SKM-1 treated with dmso at 0.1 percent for 144 hours (cell line): ENCODE measurements at regions not wholly inside any gene's neighbourhood (a gene's known extent, or its start where the extent isn't known, plus 50 kb on each side); places are given as distances from the start of the nearest gene placed in this dataset.
A peak's percentile ranks its signal among the peaks of the same experiment; 100 is the strongest.

Source experiments
- DNase-seq: peaks from one replicate; lab custom pipeline; 2025; ENCODE audit not compliant: unreplicated experiment; lab: John Stamatoyannopoulos, UW

DNA sequence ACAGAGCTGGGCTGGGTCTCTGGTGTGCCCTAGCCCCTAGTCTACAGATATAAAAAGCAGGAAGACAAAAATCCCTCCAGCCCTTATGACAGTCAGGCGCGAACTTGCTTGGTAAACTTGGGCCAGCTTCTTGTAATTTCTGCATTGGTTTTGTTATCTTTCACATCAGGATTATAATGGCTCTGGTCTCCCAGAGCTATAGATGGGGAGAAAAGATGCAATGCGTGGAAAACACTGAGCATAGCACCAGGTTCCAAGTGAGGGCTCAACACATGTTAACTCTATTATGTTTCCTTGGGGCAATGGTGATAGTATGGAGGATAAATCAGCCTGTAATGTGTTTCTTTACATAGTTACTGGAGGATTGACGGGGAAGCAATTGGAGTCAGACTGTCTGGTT, 246.8 kb upstream of the KCNG1 start:
- no peak for DNase-seq

DNA sequence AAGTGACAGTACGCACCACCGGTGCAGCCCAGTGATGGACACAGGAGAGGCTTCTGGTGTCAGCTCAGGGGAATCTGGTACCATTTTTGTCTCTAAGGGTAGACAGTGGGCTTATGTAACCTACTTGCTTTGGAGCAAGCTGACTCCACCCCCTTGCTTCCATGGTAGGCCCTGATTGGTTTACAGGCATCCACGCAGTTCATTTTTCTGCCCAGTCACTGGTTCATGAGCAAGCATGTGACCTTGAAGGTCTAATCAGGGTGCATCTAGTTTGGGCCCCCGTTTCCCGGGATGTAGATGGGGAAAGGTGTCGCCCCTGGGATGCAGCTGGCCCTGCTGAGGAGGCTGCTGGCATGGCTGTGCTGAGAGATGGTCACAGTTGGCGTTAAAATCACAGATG, 244.8 kb upstream of the KCNG1 start:
- DNase-seq = no peak

- no peak for DNase-seq
Measured at GRCh38 chr20:51266353-51266752, 243.4 kb upstream of the KCNG1 start.

- no peak for DNase-seq
Measured at GRCh38 chr20:51265361-51265760, 242.5 kb upstream of the KCNG1 start.

DNA sequence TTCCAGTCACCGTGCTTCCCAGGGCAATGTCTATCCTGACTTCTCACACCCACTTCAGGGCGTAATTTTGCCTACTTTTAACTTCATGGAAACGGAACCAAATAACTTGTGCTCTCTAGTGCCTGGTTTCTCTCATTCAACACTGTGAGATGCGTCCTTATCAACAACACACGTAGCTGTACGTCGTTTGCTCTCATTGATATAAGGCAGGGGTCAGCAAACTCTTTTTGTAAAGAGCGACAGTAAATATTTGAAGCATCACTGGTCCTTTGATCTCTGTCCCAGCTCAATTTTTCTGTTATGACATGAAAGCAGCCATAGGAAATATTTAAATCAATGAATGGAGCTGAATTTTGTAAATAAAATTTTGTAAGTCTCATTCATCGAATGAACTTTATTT, 239.3 kb upstream of the KCNG1 start:
- DNase-seq = no peak

- DNase-seq = no peak
Measured at GRCh38 chr20:51259455-51259854, 236.5 kb upstream of the KCNG1 start.

GRCh38 chr20:51258582-51259165, 235.8 kb upstream of the KCNG1 start:
- no peak for DNase-seq

DNA sequence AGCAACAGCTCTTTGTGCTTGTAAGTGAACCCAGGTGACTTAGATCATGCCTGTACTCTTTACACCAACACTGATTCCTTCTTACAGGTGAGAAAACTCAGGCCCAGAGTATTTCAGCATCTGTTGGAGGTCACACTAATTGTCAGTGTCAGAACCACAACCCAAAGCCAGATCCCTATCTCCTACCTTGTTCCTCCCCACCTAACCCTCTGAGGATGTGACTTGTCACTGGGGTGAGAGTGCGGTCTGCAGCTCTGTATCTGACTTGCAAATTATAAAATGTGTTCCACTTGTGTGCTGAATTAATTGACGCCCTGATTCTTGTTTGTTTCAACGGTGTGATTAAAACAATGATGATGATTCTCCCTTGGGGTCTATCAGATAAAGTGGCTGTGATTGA, 232.5 kb upstream of the KCNG1 start:
- no peak for DNase-seq

DNA sequence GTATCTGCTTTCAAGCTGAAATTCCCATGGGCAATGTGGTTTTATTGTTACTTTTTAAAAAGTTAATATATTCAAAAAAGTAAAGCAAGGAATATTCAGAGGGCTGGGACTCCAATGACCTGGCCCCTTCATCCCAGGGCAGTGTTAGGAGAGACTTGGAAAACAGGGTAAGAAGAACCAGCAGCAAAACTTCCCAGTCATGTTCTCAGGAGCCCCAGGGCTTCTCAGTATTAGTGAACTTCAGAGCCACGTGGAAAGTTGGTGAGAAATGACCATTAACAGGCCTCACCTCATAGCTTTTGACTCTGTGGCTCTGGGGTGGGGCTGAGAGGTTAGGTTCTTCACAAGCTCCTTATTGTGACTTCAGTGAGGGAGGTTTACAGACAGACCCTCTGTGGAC, 230.4 kb upstream of the KCNG1 start:
- DNase-seq = no peak

GRCh38 chr20:51249781-51250180, 226.9 kb upstream of the KCNG1 start:
- DNase-seq = no peak

DNA sequence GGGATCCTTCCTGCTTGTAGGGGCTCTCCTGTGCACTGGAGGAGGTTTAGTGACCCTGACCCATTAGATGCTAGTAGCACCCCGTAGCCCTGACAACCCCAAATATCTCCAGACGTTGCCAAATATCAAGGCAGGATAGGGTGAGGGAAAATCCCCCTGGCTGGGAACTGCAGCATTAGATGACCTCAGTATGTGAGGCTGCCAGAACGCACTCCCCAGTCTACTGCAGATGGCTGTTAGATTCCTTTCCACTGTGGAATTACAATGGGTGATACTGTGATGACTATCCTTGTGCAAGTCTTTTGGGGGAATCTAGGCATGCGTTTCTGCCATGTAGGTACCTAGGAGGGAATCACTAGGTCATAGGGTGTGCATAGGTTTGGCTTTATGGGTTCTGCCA, 226.3 kb upstream of the KCNG1 start:
- DNase-seq = no peak

- no peak for DNase-seq
Measured at GRCh38 chr20:51244466-51244865, 221.6 kb upstream of the KCNG1 start.

DNA sequence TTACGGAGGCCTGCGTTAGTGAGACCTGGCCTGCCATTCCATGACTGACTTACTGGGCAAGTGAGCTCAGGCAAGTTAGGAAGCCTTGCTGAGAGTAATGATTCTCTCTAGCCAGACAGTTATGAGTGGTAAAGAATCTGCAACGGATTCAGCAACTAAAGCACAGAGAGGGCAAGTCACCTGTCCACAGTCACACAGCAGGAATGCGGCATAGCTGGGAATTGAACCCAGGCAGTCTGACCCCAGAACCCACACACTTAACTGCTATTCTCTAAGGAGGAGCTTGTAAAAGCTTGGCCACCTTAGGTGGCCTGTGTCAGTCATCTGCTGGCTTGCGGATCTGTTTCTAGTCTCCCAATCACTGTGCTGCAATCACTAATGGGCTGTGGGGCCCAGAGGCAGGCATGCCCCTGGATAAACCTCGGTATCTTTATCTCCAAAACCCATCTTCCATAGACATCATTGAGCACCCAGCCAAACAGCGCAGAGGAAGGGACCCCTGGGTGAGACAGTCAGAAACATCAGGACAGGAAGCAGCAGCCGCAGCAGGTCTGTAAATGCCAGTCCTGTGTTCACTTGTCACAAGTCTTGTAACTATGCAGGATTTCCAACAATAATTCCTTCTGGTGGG, 215.9 kb upstream of the KCNG1 start:
- no peak for DNase-seq

- no peak for DNase-seq
Measured at GRCh38 chr20:51237791-51238190, 214.9 kb upstream of the KCNG1 start.

DNA sequence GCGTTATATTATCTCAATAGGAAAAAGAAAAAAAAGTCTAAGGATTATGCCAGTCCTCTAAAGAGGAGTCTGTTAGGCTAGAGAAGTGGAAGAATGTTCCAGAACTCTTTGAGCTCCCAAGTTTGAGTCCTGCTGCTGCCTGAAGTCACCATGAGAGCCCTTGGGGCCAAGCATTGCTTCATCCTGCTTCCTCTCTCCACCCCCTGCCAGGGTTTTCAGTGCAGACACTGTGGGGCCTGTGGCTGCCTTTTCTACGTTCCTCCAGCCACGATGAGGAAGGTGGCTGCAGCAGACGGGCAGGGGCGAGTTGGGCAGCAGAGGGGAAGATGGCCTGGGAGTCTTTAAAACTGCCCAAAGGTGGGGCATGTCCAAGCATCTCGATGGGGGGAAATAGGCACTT, 214.4 kb upstream of the KCNG1 start:
- DNase-seq = peak; percentile 74

DNA sequence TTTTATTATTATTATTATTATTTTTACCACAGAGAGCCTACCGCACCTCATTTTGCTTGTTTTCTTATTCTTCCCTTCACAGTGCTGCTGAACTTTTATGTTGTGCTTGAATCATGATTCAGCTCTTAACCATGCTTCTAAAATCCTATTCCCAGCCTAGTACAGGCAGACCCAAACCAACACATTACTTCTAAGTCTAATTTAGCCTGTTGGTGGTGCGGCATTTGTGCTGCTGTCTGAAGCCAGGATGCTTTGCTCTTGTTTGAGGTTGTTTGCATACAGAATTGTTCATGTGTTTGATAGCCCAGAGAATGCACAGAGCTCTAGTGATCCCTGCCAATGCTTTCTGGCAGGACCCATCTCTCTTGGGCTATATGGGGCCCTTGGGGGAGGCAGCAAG, 213.5 kb upstream of the KCNG1 start:
- no peak for DNase-seq

DNA sequence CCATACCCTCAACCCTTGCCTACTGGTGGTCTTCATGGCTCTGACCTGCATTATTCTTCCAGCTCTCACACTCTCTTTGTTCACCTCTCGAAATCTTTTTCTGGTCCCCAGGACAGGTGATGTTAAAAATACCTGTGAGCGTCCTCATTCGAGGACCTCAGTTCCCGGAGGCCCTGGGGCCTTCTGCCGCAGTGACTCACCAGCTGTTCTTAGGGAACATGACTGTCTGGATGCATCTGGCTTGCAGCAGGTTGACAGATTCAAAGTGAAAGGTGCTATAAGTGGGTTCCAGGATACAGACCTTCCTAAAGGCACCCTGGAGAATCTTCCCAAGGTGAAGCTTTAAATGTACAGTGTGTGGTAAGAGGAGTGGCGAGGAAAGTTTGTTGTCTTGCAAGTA, 210.4 kb upstream of the KCNG1 start:
- DNase-seq = no peak

DNA sequence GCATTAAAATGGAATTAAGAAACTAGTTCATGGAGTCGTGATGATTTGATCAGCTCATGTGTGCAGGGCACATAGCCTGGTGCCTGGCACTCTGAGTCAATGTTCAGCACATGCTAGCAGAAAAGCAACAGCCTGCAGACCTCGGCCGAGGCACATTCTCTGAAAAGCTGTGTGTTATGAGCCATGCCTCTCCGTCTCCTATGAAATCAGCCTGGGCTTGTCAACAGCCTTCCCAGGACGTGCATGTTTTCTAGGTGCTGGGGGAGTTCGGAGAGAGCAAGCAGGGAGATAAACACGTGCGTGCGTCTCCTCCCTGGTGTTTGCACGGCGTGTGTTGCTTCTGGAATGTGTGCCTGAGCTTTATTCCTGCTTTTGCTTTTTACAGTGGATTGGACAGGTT, 207.8 kb upstream of the KCNG1 start:
- DNase-seq = no peak

DNA sequence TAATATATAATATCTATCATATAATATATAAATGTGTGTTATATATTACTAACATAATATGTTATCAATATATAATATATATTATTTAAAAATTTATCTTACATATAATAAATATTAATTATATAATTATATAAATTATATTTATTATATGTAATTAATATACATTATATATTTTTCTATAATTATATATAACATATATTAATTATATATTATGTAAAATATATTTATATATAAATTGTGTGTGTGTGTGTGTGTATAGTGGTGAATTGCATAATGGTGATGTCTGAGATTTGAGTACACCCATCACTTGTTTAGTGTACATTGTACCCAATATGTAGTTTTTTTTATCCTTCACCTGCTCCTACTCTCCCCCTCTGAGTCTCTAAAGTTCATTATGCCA, 205.9 kb upstream of the KCNG1 start:
- DNase-seq = no peak

GRCh38 chr20:51227744-51228143, 204.8 kb upstream of the KCNG1 start:
- DNase-seq = no peak

DNA sequence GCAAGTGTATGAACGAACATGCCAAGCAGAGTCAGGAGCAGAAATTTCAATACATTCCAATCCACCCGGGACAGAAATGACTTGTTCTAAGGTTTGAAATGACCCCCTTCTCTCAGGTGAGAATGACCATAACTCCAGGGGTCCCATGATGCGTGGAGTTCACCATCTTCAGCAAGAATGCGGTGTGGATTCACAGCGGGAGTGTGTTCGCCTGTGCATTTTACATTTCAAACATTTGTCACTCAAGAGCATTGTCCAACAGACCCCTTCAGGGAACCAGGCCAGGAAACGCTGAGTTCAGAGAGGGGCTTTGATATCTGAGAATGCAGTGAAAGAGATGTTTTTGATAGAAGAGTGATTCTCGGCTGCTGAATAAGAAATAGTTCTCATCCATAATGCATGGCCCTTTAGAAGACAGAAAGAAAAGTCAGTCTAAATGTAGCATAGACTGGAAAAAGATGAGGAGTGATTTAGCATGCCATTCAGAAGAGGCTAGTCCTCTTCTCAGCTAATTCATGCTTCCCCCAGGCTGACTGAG, 200.3 kb upstream of the KCNG1 start:
- DNase-seq = no peak

GRCh38 chr20:51221791-51222408, 199.0 kb upstream of the KCNG1 start:
- peak; percentile 45 for DNase-seq

- no peak for DNase-seq
Measured at GRCh38 chr20:51221103-51221502, 198.2 kb upstream of the KCNG1 start.
